ENCODE measurements at regions not wholly inside any gene's neighbourhood (a gene's known extent, or its start where the extent isn't known, plus 50 kb on each side); places are given as distances from the start of the nearest gene placed in this dataset.

DNA sequence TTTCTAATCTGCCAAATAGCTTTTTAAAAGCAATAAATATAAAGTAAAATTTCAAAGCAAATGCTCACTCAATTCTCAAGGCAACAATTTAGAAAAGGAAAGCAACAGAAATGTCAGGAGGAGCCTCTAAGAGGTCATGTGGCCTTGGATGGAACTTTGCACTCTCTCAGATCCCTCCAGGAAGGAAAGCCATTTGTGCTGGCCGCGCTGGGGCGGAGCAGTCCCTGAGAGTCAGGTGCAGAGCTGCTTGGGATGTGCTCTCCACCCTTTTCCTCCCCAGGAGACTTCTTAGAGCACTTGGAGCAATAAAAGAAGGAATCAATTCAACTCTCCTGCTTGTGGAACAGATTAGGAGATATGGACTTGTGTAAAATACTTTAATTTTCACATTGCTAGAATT, 379.8 kb upstream of the LINC00305 start:
- no peak overlapping the region for H3K9ac ChIP-seq (ENCODE audit: insufficient read depth, low read depth, low read length)
- 7% methylated on average over 3 of the region's 3 CpGs for WGBS (ENCODE audit: low lambda C conversion rate)
- no peaks in the 10 kb centered on the region for H3K79me2 ChIP-seq (ENCODE audit: insufficient read depth, low read length)
- CTCF ChIA-PET (ENCODE audit: low intra/inter-chr PET ratio, low total read pairs), result no interaction called here
- no peak for TF ChIP-seq MAZ (IDR thresholded peaks at IDR 0.05; ENCODE audit: borderline replicate concordance, low read depth, low read length)
- no peak for TF ChIP-seq MAZ (CRISPR knock-in tag; IDR thresholded peaks at IDR 0.05; ENCODE audit: low read depth)
- TF ChIP-seq PTBP1 (IDR thresholded peaks at IDR 0.05; ENCODE audit: low read depth, low read length, poor library complexity, severe bottlenecking), result no peak
- TF ChIP-seq ZNF570 (CRISPR knock-in tag; IDR thresholded peaks at IDR 0.05; ENCODE audit: borderline replicate concordance), result no peak
- no peak for TF ChIP-seq MTA3 (CRISPR knock-in tag; IDR thresholded peaks at IDR 0.05)
- no peak for TF ChIP-seq TOPORS (CRISPR knock-in tag; IDR thresholded peaks at IDR 0.05)
- TF ChIP-seq TBP (CRISPR knock-in tag; IDR thresholded peaks at IDR 0.05), result no peak
- TF ChIP-seq ZNF761 (CRISPR knock-in tag; conservative IDR thresholded peaks at IDR 0.05), result no peak
- TF ChIP-seq FOXO1 (CRISPR knock-in tag; IDR thresholded peaks at IDR 0.05), result no peak
- no peak overlapping the region for H3K4me3 ChIP-seq (replicated peaks in 1 of 3; ENCODE audit: insufficient read depth in 1 of 3, low read depth in 2 of 3, low read length in 3 of 3)
- no peaks in the 10 kb centered on the region for H3K27me3 ChIP-seq (ENCODE audit: control insufficient read depth in 1 of 2, insufficient read depth in 2 of 2, low read length in 2 of 2)
- ATAC-seq, result no peak
- no peak for FAIRE-seq
- H3K9me3 ChIP-seq (ENCODE audit: low read length), result peaks cover 69% of the 10 kb centered on the region
- in situ Hi-C loops (cut with HindIII; ENCODE audit: extremely low pct_ligation_motif_present, low pct_unique_long_range_greater_than_20kb), result no loop called here
- no peak overlapping the region for H3K27ac ChIP-seq (ENCODE audit: extremely low read length, insufficient read depth, low read length)
- BruUV-seq (replicated peaks), result no TSS peak
- DNase-seq (ENCODE audit: low spot score), result no peak
- H3K4me1 ChIP-seq (ENCODE audit: insufficient read depth, low read length), result no peaks in the 10 kb centered on the region
- no peaks in the 10 kb centered on the region for H4K20me1 ChIP-seq (ENCODE audit: insufficient read depth, low read length)
- H3K4me2 ChIP-seq (ENCODE audit: low read depth, low read length), result no peak overlapping the region
- intact Hi-C loops (cut with micrococcal nuclease; ENCODE audit: unreplicated experiment), result no loop called here
- H2AFZ ChIP-seq (ENCODE audit: low read length), result no peak overlapping the region
- POLR2A ChIA-PET, result no interaction called here
- H3K36me3 ChIP-seq (replicated peaks in 1 of 2; ENCODE audit: control insufficient read depth in 1 of 2, insufficient read depth in 2 of 2, low read length in 2 of 2), result no peaks in the 10 kb centered on the region

DNA sequence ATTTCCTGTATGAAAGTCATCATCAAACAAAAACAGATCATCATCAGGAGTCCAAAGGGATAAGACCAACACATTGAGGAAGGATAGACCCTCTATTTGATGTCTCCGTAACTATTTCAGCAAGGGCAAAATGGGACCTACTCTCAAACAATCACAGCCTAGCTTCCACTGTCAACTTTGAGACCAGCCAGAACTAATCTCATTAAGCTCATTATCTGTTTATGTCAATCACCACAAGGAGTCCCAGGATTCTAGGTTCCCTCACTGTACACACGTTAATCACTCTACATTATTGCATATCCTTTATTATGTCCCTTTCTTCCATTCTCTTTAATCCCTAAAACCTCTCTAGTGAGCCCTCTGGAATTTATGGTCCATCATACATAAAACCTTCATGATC, 370.3 kb upstream of the LINC00305 start:
- Histone ChIP-seq H2AFZ (ENCODE audit: low read length) (no peak overlapping the region), H3K79me2 (ENCODE audit: insufficient read depth, low read length) (no peaks in the 10 kb centered on the region), H3K36me3 (replicated peaks in 1 of 2; ENCODE audit: control insufficient read depth in 1 of 2, insufficient read depth in 2 of 2, low read length in 2 of 2) (no peaks in the 10 kb centered on the region), H3K4me2 (ENCODE audit: low read depth, low read length) (no peak overlapping the region), H3K9me3 (ENCODE audit: low read length) (peaks cover 54% of the 10 kb centered on the region), H3K9ac (ENCODE audit: insufficient read depth, low read depth, low read length) (no peak overlapping the region), H4K20me1 (ENCODE audit: insufficient read depth, low read length) (no peaks in the 10 kb centered on the region), H3K27me3 (ENCODE audit: control insufficient read depth in 1 of 2, insufficient read depth in 2 of 2, low read length in 2 of 2) (no peaks in the 10 kb centered on the region), H3K27ac (ENCODE audit: extremely low read length, insufficient read depth, low read length) (no peak overlapping the region), H3K4me1 (ENCODE audit: insufficient read depth, low read length) (no peaks in the 10 kb centered on the region), H3K4me3 (replicated peaks in 1 of 3; ENCODE audit: insufficient read depth in 1 of 3, low read depth in 2 of 3, low read length in 3 of 3) (no peak overlapping the region)
- no peak for DNase-seq (ENCODE audit: low spot score)
- ChIA-PET CTCF (ENCODE audit: low intra/inter-chr PET ratio, low total read pairs) (no interaction called here), POLR2A (no interaction called here)
- 21% methylated on average over 2 of the region's 2 CpGs for WGBS (ENCODE audit: low lambda C conversion rate)
- no TSS peak for BruUV-seq (replicated peaks)
- intact Hi-C loops (cut with micrococcal nuclease; ENCODE audit: unreplicated experiment) (no loop called here), in situ Hi-C loops (cut with HindIII; ENCODE audit: extremely low pct_ligation_motif_present, low pct_unique_long_range_greater_than_20kb) (no loop called here)
- FAIRE-seq, result no peak
- no peak for ATAC-seq
- TF ChIP-seq CSRNP1 (CRISPR knock-in tag; IDR thresholded peaks at IDR 0.05) (no peak), KDM6A (CRISPR knock-in tag; IDR thresholded peaks at IDR 0.05; ENCODE audit: low read depth) (no peak), ZBTB1 (CRISPR knock-in tag; IDR thresholded peaks at IDR 0.05; ENCODE audit: borderline replicate concordance) (no peak), HHEX (CRISPR knock-in tag; IDR thresholded peaks at IDR 0.05) (no peak), ZNF292 (CRISPR knock-in tag; IDR thresholded peaks at IDR 0.05; ENCODE audit: borderline replicate concordance, low read depth) (no peak), TCF7L2 (IDR thresholded peaks at IDR 0.05; ENCODE audit: low read depth, low read length) (no peak), PLRG1 (conservative IDR thresholded peaks at IDR 0.05) (no peak), SPEN (CRISPR knock-in tag; IDR thresholded peaks at IDR 0.05; ENCODE audit: low read depth) (no peak), ZKSCAN5 (CRISPR knock-in tag; IDR thresholded peaks at IDR 0.05) (no peak), ZFYVE20 (CRISPR knock-in tag; IDR thresholded peaks at IDR 0.05; ENCODE audit: borderline replicate concordance, low read depth) (no peak), CHD2 (IDR thresholded peaks at IDR 0.05; ENCODE audit: low read depth, low read length) (no peak)
- TF ChIP-seq, protein P1, sequence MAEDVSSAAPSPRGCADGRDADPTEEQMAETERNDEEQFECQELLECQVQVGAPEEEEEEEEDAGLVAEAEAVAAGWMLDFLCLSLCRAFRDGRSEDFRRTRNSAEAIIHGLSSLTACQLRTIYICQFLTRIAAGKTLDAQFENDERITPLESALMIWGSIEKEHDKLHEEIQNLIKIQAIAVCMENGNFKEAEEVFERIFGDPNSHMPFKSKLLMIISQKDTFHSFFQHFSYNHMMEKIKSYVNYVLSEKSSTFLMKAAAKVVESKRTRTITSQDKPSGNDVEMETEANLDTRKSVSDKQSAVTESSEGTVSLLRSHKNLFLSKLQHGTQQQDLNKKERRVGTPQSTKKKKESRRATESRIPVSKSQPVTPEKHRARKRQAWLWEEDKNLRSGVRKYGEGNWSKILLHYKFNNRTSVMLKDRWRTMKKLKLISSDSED (CRISPR knock-in tag; IDR thresholded peaks at IDR 0.05), result no peak
